B cell (primary cell): ENCODE measurements at regions not wholly inside any gene's neighbourhood (a gene's known extent, or its start where the extent isn't known, plus 50 kb on each side); places are given as distances from the start of the nearest gene placed in this dataset. TPM values are rescaled to one million over a fixed set of nuclear protein-coding genes. Genes with fewer than 3 reads are reported as not detected.

Source experiments
- ATAC-seq: fragments of 200-7000 bp; cut with Tn5 transposase; one replicate; pipeline ENCODE4 v1.10.0; 2021; ENCODE audit warnings: low read depth, mild to moderate bottlenecking, moderate number of reproducible peaks, moderate library complexity
- CTCF ChIA-PET: fragments of 350-600 bp; sonication (Branson Sonifier 250); formaldehyde crosslinking; loops from one replicate; lab custom pipeline; 2021; ENCODE audit warnings: antibody characterized with exemption, inconsistent platforms; lab: Charles Lee
- POLR2A ChIA-PET: fragments of 350-600 bp; sonication (Branson Sonifier 250); formaldehyde crosslinking; loops from one replicate; lab custom pipeline; 2021; ENCODE audit warnings: antibody characterized with exemption; lab: Charles Lee
- DNase-seq: peaks from one replicate; pipeline ENCODE4 v3.0.0; 2013
- H2AFZ ChIP-seq: 2 replicates; pipeline ENCODE4 v1.6.1; 2012; ENCODE audit warnings: mild to moderate bottlenecking, low read depth, low read length; ENCODE audit not compliant: insufficient read depth, poor library complexity, severe bottlenecking
- H3K27ac ChIP-seq, 2 donors: 1 replicate in 1 of 2; 2 replicates in 1 of 2; pipeline ENCODE4 v1.5.1; 2012 to 2013; ENCODE audit warnings: low read length in 2 of 2, mild to moderate bottlenecking in 2 of 2, moderate library complexity in 1 of 2
- H3K27me3 ChIP-seq, 4 experiments: fragments of 200-600 bp in 1 of 4; sonication (generic) in 1 of 4; replicated peaks in 1 of 4; 1 replicate in 2 of 4; 2 replicates in 2 of 4; pipeline versions ENCODE4 v1.6.1 to v1.7.0; 2013 to 2016; ENCODE audit warnings: low read length in 3 of 4, mild to moderate bottlenecking in 2 of 4, mixed read lengths in 1 of 4, moderate library complexity in 1 of 4; ENCODE audit not compliant: insufficient read depth in 4 of 4, control insufficient read depth in 3 of 4; ENCODE audit errors: control extremely low read depth in 1 of 4
- H3K36me3 ChIP-seq, 2 experiments: replicated peaks in 1 of 2; 1 replicate in 1 of 2; 2 replicates in 1 of 2; pipeline versions ENCODE4 v1.6.1 to v1.7.1; 2013; ENCODE audit warnings: low read length in 1 of 2; ENCODE audit not compliant: insufficient read depth in 2 of 2, control insufficient read depth in 1 of 2; ENCODE audit errors: control extremely low read depth in 1 of 2, extremely low read depth in 1 of 2
- H3K4me1 ChIP-seq, 2 donors: fragments of 200-600 bp in 1 of 2; sonication (generic) in 1 of 2; 1 replicate in 1 of 2; 2 replicates in 1 of 2; pipeline versions ENCODE4 v1.5.1 to v1.6.1; 2013 to 2017; ENCODE audit warnings: low read length in 2 of 2; ENCODE audit not compliant: control insufficient read depth in 2 of 2, insufficient read depth in 2 of 2
- H3K4me2 ChIP-seq: replicated peaks from 2 replicates; pipeline ENCODE3; 2012; ENCODE audit warnings: mild to moderate bottlenecking, low read depth, low read length; ENCODE audit not compliant: poor library complexity, severe bottlenecking
- H3K4me3 ChIP-seq, 5 experiments: fragments of 200-600 bp in 1 of 5; sonication (generic) in 1 of 5; 1 replicate in 3 of 5; 2 replicates in 2 of 5; pipeline versions ENCODE4 v1.5.1 to v1.7.0; 2011 to 2016; ENCODE audit warnings: low read length in 4 of 5, mild to moderate bottlenecking in 4 of 5, low read depth in 2 of 5, control low read depth in 1 of 5, moderate library complexity in 1 of 5; ENCODE audit not compliant: insufficient read depth in 1 of 5; ENCODE audit errors: control extremely low read depth in 1 of 5, extremely low read depth in 1 of 5
- H3K79me2 ChIP-seq: fragments of 200-600 bp; sonication (generic); one replicate; pipeline ENCODE4 v1.6.0; 2016; ENCODE audit warnings: low read length; ENCODE audit not compliant: control insufficient read depth, insufficient read depth
- H3K9ac ChIP-seq: fragments of 200-600 bp; sonication (generic); 2 replicates; pipeline ENCODE4 v1.6.1; 2017; ENCODE audit warnings: mild to moderate bottlenecking, low read length, moderate library complexity
- H3K9me3 ChIP-seq, 3 donors: one replicate each; pipeline versions ENCODE4 v1.6.1 to v1.7.1; 2013; ENCODE audit warnings: low read length in 2 of 3; ENCODE audit not compliant: control insufficient read depth in 2 of 3, insufficient read depth in 1 of 3; ENCODE audit errors: control extremely low read depth in 1 of 3
- H4K20me1 ChIP-seq: 2 replicates; pipeline ENCODE4 v1.6.0; 2012; ENCODE audit warnings: mild to moderate bottlenecking, low read length; ENCODE audit not compliant: insufficient read depth, control insufficient read depth, poor library complexity, severe bottlenecking
- H3K27ac Mint-ChIP-seq: one replicate; pipeline ENCODE4 v1.8.0; 2021; ENCODE audit warnings: mixed read lengths
- H3K27me3 Mint-ChIP-seq: one replicate; pipeline ENCODE4 v1.8.0; 2021; ENCODE audit warnings: mixed read lengths
- H3K4me1 Mint-ChIP-seq: one replicate; pipeline ENCODE4 v1.8.0; 2021; ENCODE audit warnings: mixed read lengths
- H3K4me3 Mint-ChIP-seq: one replicate; pipeline ENCODE4 v1.8.0; 2021; ENCODE audit warnings: mixed read lengths
- H3K9me3 Mint-ChIP-seq: one replicate; pipeline ENCODE4 v1.8.0; 2022; ENCODE audit warnings: mixed read lengths; ENCODE audit not compliant: insufficient read depth
- EZH2 ChIP-seq: IDR thresholded peaks from 2 replicates; pipeline ENCODE4 v1.6.1; 2012; ENCODE audit warnings: borderline replicate concordance, low read depth, mild to moderate bottlenecking, moderate library complexity, low read length; ENCODE audit not compliant: insufficient read depth, poor library complexity, severe bottlenecking
- WGBS: methylation state at CpG from one replicate; pipeline ENCODE4 v1.1.5; 2013; ENCODE audit warnings: missing lambda C conversion rate; ENCODE audit not compliant: insufficient coverage; 5-methylcytosine and 5-hydroxymethylcytosine counted together
- intact Hi-C: fragments of 100-400 bp; cut with micrococcal nuclease; formaldehyde crosslinking; loops from one replicate; pipeline ENCODE4 v1.10.0; 2022
- small RNA-seq: library from RNA; depleted of rRNA; stranded (forward); fragments of <200 nt; gene quantifications from one replicate; pipeline ENCODE3, GENCODE V24; 2012; ENCODE audit warnings: low replicate concordance, low read depth; ENCODE audit not compliant: insufficient read length
- TF ChIP-seq, protein P1 (sequence below): fragments of 200-600 bp; IDR thresholded peaks from one replicate; pipeline ENCODE4 v1.8.0; 2022; ENCODE audit warnings: antibody characterized with exemption, mild to moderate bottlenecking

DNA sequence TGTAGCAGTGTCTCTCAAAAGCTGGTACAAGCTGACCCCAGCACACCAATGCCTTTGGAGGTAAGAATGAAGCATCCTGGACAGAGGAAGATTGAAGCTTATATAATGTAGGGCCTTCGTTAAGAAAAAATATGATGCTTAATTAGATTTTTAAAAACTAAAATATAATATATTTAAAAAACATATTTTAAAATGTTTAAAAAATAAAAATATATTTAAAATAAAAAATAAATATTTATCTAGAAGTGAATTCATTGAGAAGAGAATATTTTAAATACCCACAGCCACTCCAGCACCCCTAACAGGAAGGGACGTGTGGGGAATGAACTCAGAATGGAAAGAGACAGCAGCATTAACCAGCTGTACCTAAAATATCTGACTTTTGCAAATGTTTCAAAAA lies 65.1 kb upstream of the DDX53 start:
- no peaks in the 10 kb centered on the region for H3K9me3 ChIP-seq
- no peak overlapping the region for H3K9ac ChIP-seq
- no peak for DNase-seq
- ChIA-PET CTCF (no interaction called here), POLR2A (no interaction called here)
- no peaks in the 10 kb centered on the region for H3K9me3 Mint-ChIP-seq
- no peaks in the 10 kb centered on the region for H3K36me3 ChIP-seq
- H3K27me3 ChIP-seq = no peaks in the 10 kb centered on the region
- H3K4me3 ChIP-seq = no peak overlapping the region
- H3K27ac ChIP-seq = no peak overlapping the region
- H3K4me3 Mint-ChIP-seq = no peak overlapping the region
- H3K4me1 Mint-ChIP-seq = no peaks in the 10 kb centered on the region
- intact Hi-C loops = no loop called here
- H3K4me1 ChIP-seq = no peaks in the 10 kb centered on the region
- H4K20me1 ChIP-seq = no peaks in the 10 kb centered on the region
- H3K27ac Mint-ChIP-seq = no peak overlapping the region
- no peak for TF ChIP-seq EZH2
- TF ChIP-seq, protein P1, sequence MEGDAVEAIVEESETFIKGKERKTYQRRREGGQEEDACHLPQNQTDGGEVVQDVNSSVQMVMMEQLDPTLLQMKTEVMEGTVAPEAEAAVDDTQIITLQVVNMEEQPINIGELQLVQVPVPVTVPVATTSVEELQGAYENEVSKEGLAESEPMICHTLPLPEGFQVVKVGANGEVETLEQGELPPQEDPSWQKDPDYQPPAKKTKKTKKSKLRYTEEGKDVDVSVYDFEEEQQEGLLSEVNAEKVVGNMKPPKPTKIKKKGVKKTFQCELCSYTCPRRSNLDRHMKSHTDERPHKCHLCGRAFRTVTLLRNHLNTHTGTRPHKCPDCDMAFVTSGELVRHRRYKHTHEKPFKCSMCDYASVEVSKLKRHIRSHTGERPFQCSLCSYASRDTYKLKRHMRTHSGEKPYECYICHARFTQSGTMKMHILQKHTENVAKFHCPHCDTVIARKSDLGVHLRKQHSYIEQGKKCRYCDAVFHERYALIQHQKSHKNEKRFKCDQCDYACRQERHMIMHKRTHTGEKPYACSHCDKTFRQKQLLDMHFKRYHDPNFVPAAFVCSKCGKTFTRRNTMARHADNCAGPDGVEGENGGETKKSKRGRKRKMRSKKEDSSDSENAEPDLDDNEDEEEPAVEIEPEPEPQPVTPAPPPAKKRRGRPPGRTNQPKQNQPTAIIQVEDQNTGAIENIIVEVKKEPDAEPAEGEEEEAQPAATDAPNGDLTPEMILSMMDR = no peak
- no peak overlapping the region for H2AFZ ChIP-seq
- ATAC-seq = no peak
- H3K4me2 ChIP-seq = no peak overlapping the region
- H3K79me2 ChIP-seq = no peaks in the 10 kb centered on the region
- WGBS = no CpG with 5 or more reads among the region's 2 CpGs
- peaks cover 5% of the 10 kb centered on the region for H3K27me3 Mint-ChIP-seq

DNA sequence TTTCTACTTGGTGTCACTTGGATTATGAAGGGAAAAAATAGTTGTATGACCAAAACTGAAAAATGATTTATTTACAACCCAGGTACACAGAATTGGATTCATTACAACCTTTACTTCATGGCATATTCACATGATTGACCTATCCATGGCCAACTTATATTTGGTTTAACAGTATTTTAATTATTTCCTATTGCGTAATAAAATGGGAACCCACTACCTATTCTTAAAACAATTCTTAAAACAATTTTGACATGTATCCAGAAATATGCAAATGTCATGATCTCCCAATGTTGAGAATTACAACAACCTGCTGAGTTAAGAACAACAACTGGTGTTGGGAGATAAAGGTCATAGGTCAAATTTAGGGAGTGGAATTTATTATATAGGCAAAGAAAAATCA lies 54.8 kb upstream of the DDX53 start:
- Mint-ChIP-seq H3K27me3 (no peaks in the 10 kb centered on the region), H3K27ac (no peak overlapping the region), H3K4me3 (no peak overlapping the region), H3K9me3 (no peaks in the 10 kb centered on the region), H3K4me1 (no peaks in the 10 kb centered on the region)
- Histone ChIP-seq H3K27ac (no peak overlapping the region), H2AFZ (no peak overlapping the region), H3K79me2 (no peaks in the 10 kb centered on the region), H3K4me3 (no peak overlapping the region), H4K20me1 (no peaks in the 10 kb centered on the region), H3K9me3 (no peaks in the 10 kb centered on the region), H3K9ac (no peak overlapping the region), H3K36me3 (no peaks in the 10 kb centered on the region), H3K4me1 (no peaks in the 10 kb centered on the region), H3K4me2 (no peak overlapping the region), H3K27me3 (no peaks in the 10 kb centered on the region)
- POLR2A ChIA-PET = no interaction called here
- DNase-seq (no peak), ATAC-seq (no peak)
- intact Hi-C loops = no loop called here
- CTCF ChIA-PET = no interaction called here
- WGBS = no CpG with 5 or more reads among the region's 1 CpG
- TF ChIP-seq, protein P1 = no peak

Small RNA genes in the stretch of these regions (small RNA-seq; reads per million reads assigned to genes)
- not detected for gene RNU6-266P
